ENCODE measurements at regions not wholly inside any gene's neighbourhood (a gene's known extent, or its start where the extent isn't known, plus 50 kb on each side); places are given as distances from the start of the nearest gene placed in this dataset.

GRCh38 chr10:128710098-128710797, 584.0 kb upstream of the MKI67 start:
- TF ChIP-seq CTCF (IDR thresholded peaks at IDR 0.05) = no peak
- Mint-ChIP-seq H3K27ac (no peak overlapping the region), H3K9me3 (peaks cover 62% of the 10 kb centered on the region), H3K36me3 (ENCODE audit: low read depth) (no peaks in the 10 kb centered on the region), H3K4me3 (no peak overlapping the region), H3K27me3 (ENCODE audit: insufficient read depth) (peaks cover 2% of the 10 kb centered on the region; the same call in 1 of the 2 replicates), H3K4me1 (ENCODE audit: low read depth) (no peaks in the 10 kb centered on the region)
- DNase-seq = no peak

- no peak for DNase-seq
- no peak for TF ChIP-seq CTCF (IDR thresholded peaks at IDR 0.05)
- no peak overlapping the region for H3K27ac Mint-ChIP-seq
- H3K4me3 Mint-ChIP-seq = no peak overlapping the region
- H3K36me3 Mint-ChIP-seq (ENCODE audit: low read depth) = no peaks in the 10 kb centered on the region
- no peaks in the 10 kb centered on the region for H3K4me1 Mint-ChIP-seq (ENCODE audit: low read depth)
- peaks cover 2% of the 10 kb centered on the region; the same call in 1 of the 2 replicates for H3K27me3 Mint-ChIP-seq (ENCODE audit: insufficient read depth)
- H3K9me3 Mint-ChIP-seq = peaks cover 63% of the 10 kb centered on the region
Measured at GRCh38 chr10:128710798-128711183, 584.6 kb upstream of the MKI67 start.

- Mint-ChIP-seq H3K27me3 (ENCODE audit: insufficient read depth) (peaks cover 2% of the 10 kb centered on the region; the same call in 1 of the 2 replicates), H3K36me3 (ENCODE audit: low read depth) (no peaks in the 10 kb centered on the region), H3K4me1 (ENCODE audit: low read depth) (no peaks in the 10 kb centered on the region), H3K9me3 (peaks cover 71% of the 10 kb centered on the region), H3K27ac (no peak overlapping the region), H3K4me3 (no peak overlapping the region)
- no peak for TF ChIP-seq CTCF (IDR thresholded peaks at IDR 0.05)
- no peak for DNase-seq
Measured at GRCh38 chr10:128711806-128712205, 585.6 kb upstream of the MKI67 start.

GRCh38 chr10:128712661-128713400, 586.6 kb upstream of the MKI67 start:
- Mint-ChIP-seq H3K4me3 (no peak overlapping the region), H3K27ac (no peak overlapping the region), H3K36me3 (ENCODE audit: low read depth) (no peaks in the 10 kb centered on the region)

GRCh38 chr10:128713471-128713870, 587.2 kb upstream of the MKI67 start:
- H3K36me3 Mint-ChIP-seq (ENCODE audit: low read depth) = no peaks in the 10 kb centered on the region
- no peak overlapping the region for H3K27ac Mint-ChIP-seq
- peaks cover 78% of the 10 kb centered on the region for H3K9me3 Mint-ChIP-seq
- no peak for TF ChIP-seq CTCF (IDR thresholded peaks at IDR 0.05)
- H3K27me3 Mint-ChIP-seq (ENCODE audit: insufficient read depth) = peaks cover 5% of the 10 kb centered on the region
- H3K4me1 Mint-ChIP-seq (ENCODE audit: low read depth) = no peaks in the 10 kb centered on the region
- no peak overlapping the region for H3K4me3 Mint-ChIP-seq
- DNase-seq = no peak

More at GRCh38 chr10:128712661-128713400, 586.6 kb upstream of the MKI67 start:
- Mint-ChIP-seq H3K4me1 (ENCODE audit: low read depth) (no peaks in the 10 kb centered on the region), H3K27me3 (ENCODE audit: insufficient read depth) (peaks cover 5% of the 10 kb centered on the region; the same call in 1 of the 2 replicates), H3K9me3 (peaks cover 77% of the 10 kb centered on the region)
- no peak for DNase-seq
- TF ChIP-seq CTCF (IDR thresholded peaks at IDR 0.05) = no peak

Data from HFFc6 (cell line).